GM12878 (cell line): ENCODE measurements at regions not wholly inside any gene's neighbourhood (a gene's known extent, or its start where the extent isn't known, plus 50 kb on each side); places are given as distances from the start of the nearest gene placed in this dataset.

Experiments used
- ATAC-seq: fragments of 200-7000 bp; cut with Tn5 transposase; 3 replicates; pipeline ENCODE4 v1.9.1; 2020; ENCODE audit warnings: mild to moderate bottlenecking, moderate library complexity
- BruUV-seq: library from RNA; stranded (reverse); fragments of 400-500 nt; replicated peaks from 2 replicates; lab custom pipeline; 2021; lab: Mats Ljungman, UMichigan
- CTCF ChIA-PET: fragments of 300-600 bp; sonication (Branson Sonifier 250); formaldehyde crosslinking; extraction: SDS; loops from one replicate; lab custom pipeline; 2021; ENCODE audit warnings: inconsistent platforms; lab: Yijun Ruan, JAX
- POLR2A ChIA-PET: fragments of 350-600 bp; formaldehyde crosslinking; extraction: SDS; loops from one replicate; lab custom pipeline; 2021; ENCODE audit warnings: inconsistent platforms; lab: Charles Lee
- RAD21 ChIA-PET: fragments of 300-600 bp; sonication (Branson Sonifier 250); formaldehyde crosslinking; loops from one replicate; lab custom pipeline; 2023; ENCODE audit warnings: antibody characterized with exemption; ENCODE audit not compliant: unreplicated experiment; lab: Charles Lee
- SMC1A ChIA-PET: fragments of 300-600 bp; sonication (Branson Sonifier 250); formaldehyde crosslinking; loops from one replicate; lab custom pipeline; 2023; ENCODE audit not compliant: unreplicated experiment, uncharacterized antibody; lab: Charles Lee
- DNase-seq: peaks from one replicate; pipeline ENCODE4 v3.0.0-alpha.2; 2011; ENCODE audit warnings: low read depth, low spot score
- FAIRE-seq: peaks from 3 replicates; lab custom pipeline; 2011; peaks lifted over from hg19 to GRCh38; lab: Jason Lieb, UNC
- H2AFZ ChIP-seq: 2 replicates; pipeline ENCODE4 v1.6.0; 2011; ENCODE audit warnings: low read depth, low read length, control low read depth; ENCODE audit not compliant: control insufficient read depth
- H3K27ac ChIP-seq: 2 replicates; pipeline ENCODE4 v1.5.1; 2011; ENCODE audit warnings: control low read depth; ENCODE audit not compliant: control insufficient read depth, insufficient read depth
- H3K27me3 ChIP-seq, 2 experiments: replicated peaks in 1 of 2; 2 replicates each; pipeline versions ENCODE4 v1.6.0 to v1.6.1; 2011; ENCODE audit warnings: low read length in 1 of 2; ENCODE audit not compliant: control insufficient read depth in 2 of 2, insufficient read depth in 2 of 2
- H3K36me3 ChIP-seq, 2 experiments: 2 replicates each; pipeline ENCODE4 v1.5.1; 2011; ENCODE audit warnings: low read length in 1 of 2; ENCODE audit not compliant: control insufficient read depth in 2 of 2, insufficient read depth in 2 of 2
- H3K4me1 ChIP-seq: 2 replicates; pipeline ENCODE4 v1.6.1; 2011; ENCODE audit warnings: mild to moderate bottlenecking, low read length, moderate library complexity, mixed read lengths; ENCODE audit not compliant: control insufficient read depth, insufficient read depth
- H3K4me2 ChIP-seq: 2 replicates; pipeline ENCODE4 v1.6.0; 2011; ENCODE audit warnings: control low read depth; ENCODE audit not compliant: control insufficient read depth, insufficient read depth
- H3K4me3 ChIP-seq: fragments of 200-600 bp; sonication (generic); 2 replicates; pipeline ENCODE4 v1.5.1; 2016
- H3K79me2 ChIP-seq: 2 replicates; pipeline ENCODE4 v1.6.0; 2011; ENCODE audit warnings: low read length; ENCODE audit not compliant: control insufficient read depth, insufficient read depth
- H3K9ac ChIP-seq: 2 replicates; pipeline ENCODE4 v1.8.0; 2011; ENCODE audit warnings: low read length, control low read depth, mixed read lengths; ENCODE audit not compliant: control insufficient read depth, insufficient read depth
- H3K9me3 ChIP-seq: replicated peaks from 3 replicates; pipeline ENCODE4 v1.5.1; 2011; ENCODE audit warnings: mild to moderate bottlenecking, low read length; ENCODE audit not compliant: control insufficient read depth, insufficient read depth
- H4K20me1 ChIP-seq: 2 replicates; pipeline ENCODE4 v1.6.0; 2011; ENCODE audit not compliant: control insufficient read depth, insufficient read depth
- BHLHE40 ChIP-seq, 2 experiments: fragments of 450-650 bp in 1 of 2; IDR thresholded peaks; 2 replicates each; pipeline ENCODE4 v1.6.1; 2011 to 2017; ENCODE audit warnings: low read depth in 2 of 2, borderline replicate concordance in 1 of 2, improper control_type of control experiment in 1 of 2, low read length in 1 of 2, mild to moderate bottlenecking in 1 of 2
- CEBPB ChIP-seq, 2 experiments: fragments of 150-350 bp in 1 of 2; IDR thresholded peaks; 2 replicates each; pipeline ENCODE4 v1.6.1; 2012 to 2014; ENCODE audit warnings: low read depth in 2 of 2, low read length in 2 of 2, borderline replicate concordance in 1 of 2, inconsistent platforms in 1 of 2
- EGR1 ChIP-seq, 2 experiments: IDR thresholded peaks; 1 replicate in 1 of 2; 2 replicates in 1 of 2; pipeline ENCODE4 v1.6.1; 2011 to 2012; ENCODE audit warnings: low read depth in 2 of 2, low read length in 2 of 2, borderline replicate concordance in 1 of 2, mild to moderate bottlenecking in 1 of 2, moderate library complexity in 1 of 2
- IKZF2 ChIP-seq, 2 experiments: fragments of 450-650 bp; IDR thresholded peaks; 2 replicates each; pipeline ENCODE4 v1.6.1; 2017; ENCODE audit warnings: mild to moderate bottlenecking in 2 of 2, moderate library complexity in 2 of 2
- NFIC ChIP-seq: IDR thresholded peaks from 2 replicates; pipeline ENCODE4 v1.6.1; 2012; ENCODE audit warnings: low read depth, mild to moderate bottlenecking, inconsistent platforms, low read length, moderate library complexity
- NFYB ChIP-seq: IDR thresholded peaks from 2 replicates; pipeline ENCODE4 v1.6.1; 2011; ENCODE audit warnings: low read depth, mild to moderate bottlenecking, low read length, improper control_type of control experiment, moderate library complexity; ENCODE audit not compliant: insufficient read depth
- PAX5 ChIP-seq: IDR thresholded peaks from 2 replicates; pipeline ENCODE4 v1.6.1; 2011; ENCODE audit warnings: low read depth, low read length, borderline replicate concordance
- SMARCA5 ChIP-seq: fragments of 450-650 bp; IDR thresholded peaks from 2 replicates; pipeline ENCODE4 v1.6.1; 2017; ENCODE audit warnings: mild to moderate bottlenecking
- SPI1 ChIP-seq: IDR thresholded peaks from 2 replicates; pipeline ENCODE4 v1.6.1; 2011; ENCODE audit warnings: low read depth, mild to moderate bottlenecking, low read length, moderate library complexity, borderline replicate concordance; ENCODE audit not compliant: insufficient read depth
- TAF1 ChIP-seq: IDR thresholded peaks from 2 replicates; pipeline ENCODE4 v1.6.1; 2011; ENCODE audit warnings: mild to moderate bottlenecking, low read depth, low read length, borderline replicate concordance
- TCF3 ChIP-seq: IDR thresholded peaks from 2 replicates; pipeline ENCODE4 v1.6.1; 2012; ENCODE audit warnings: low read depth, mild to moderate bottlenecking, low read length, borderline replicate concordance; ENCODE audit not compliant: insufficient read depth
- ZNF217 ChIP-seq: fragments of 450-650 bp; IDR thresholded peaks from 2 replicates; pipeline ENCODE4 v1.6.1; 2017; ENCODE audit warnings: antibody characterized with exemption, mild to moderate bottlenecking
- WGBS: methylation state at CpG from one replicate; pipeline ENCODE4 v1.1.6; 2016; ENCODE audit warnings: low lambda C conversion rate; ENCODE audit not compliant: insufficient replicate concordance, insufficient coverage; ENCODE audit errors: missing lambda C conversion rate; 5-methylcytosine and 5-hydroxymethylcytosine counted together
- in situ Hi-C: fragments of 300-500 bp; cut with MboI; formaldehyde crosslinking; loops from 9 replicates; pipeline ENCODE4 v1.14.3; 2018; ENCODE audit warnings: mixed read lengths
- intact Hi-C: fragments of 100-400 bp; cut with micrococcal nuclease; formaldehyde crosslinking; loops from one replicate; pipeline ENCODE4 v1.14.2; 2022; ENCODE audit not compliant: unreplicated experiment

GRCh38 chr6:113599444-113599843 is 257.7 kb upstream of the MARCKS start:
- BruUV-seq, result no TSS peak
- ChIA-PET RAD21 (interaction anchor here (2.1 kb wide), 1 partner anchor 27 kb away, joined by 6 read pairs; no protein-coding TSS in a partner anchor), CTCF (interaction anchor here (0.8 kb wide), 1 partner anchor 12 kb away, joined by 3 read pairs; no protein-coding TSS in a partner anchor), SMC1A (interaction anchor here (0.9 to 1.9 kb wide), 7 partner anchors 10 to 187 kb away, joined by 3 to 11 read pairs (median 4); no protein-coding TSS in a partner anchor), POLR2A (interaction anchor here (0.5 to 1.1 kb wide), 2 partner anchors 21 to 263 kb away, joined by 3 read pairs; no protein-coding TSS in a partner anchor)
- no peak overlapping the region for H2AFZ ChIP-seq
- H3K4me1 ChIP-seq, result no peaks in the 10 kb centered on the region
- no peak overlapping the region for H3K4me3 ChIP-seq
- H4K20me1 ChIP-seq, result no peaks in the 10 kb centered on the region
- no peaks in the 10 kb centered on the region for H3K79me2 ChIP-seq
- H3K9ac ChIP-seq, result no peak overlapping the region
- in situ Hi-C loops, result no loop called here
- H3K27me3 ChIP-seq, result no peaks in the 10 kb centered on the region
- no peak for FAIRE-seq
- no peak overlapping the region for H3K4me2 ChIP-seq
- no peak overlapping the region for H3K27ac ChIP-seq
- TF ChIP-seq PAX5, result no peak
- no peak for TF ChIP-seq CEBPB (IDR thresholded peaks at IDR 0.05; ENCODE audit: borderline replicate concordance in 1 of 2, low read depth in 2 of 2, low read length in 2 of 2)
- ATAC-seq, result no peak
- intact Hi-C loops, result no loop called here
- H3K9me3 ChIP-seq, result peaks cover 4% of the 10 kb centered on the region; the same call in 1 of the 3 replicates
- DNase-seq, result no peak
- no peaks in the 10 kb centered on the region for H3K36me3 ChIP-seq

GRCh38 chr6:113600551-113601339 is 256.4 kb upstream of the MARCKS start:
- RAD21 ChIA-PET, result interaction anchor here (1.5 to 2.1 kb wide), 2 partner anchors 25 to 29 kb away, joined by 4 to 6 read pairs; no protein-coding TSS in a partner anchor
- CTCF ChIA-PET, result interaction anchor here (0.8 kb wide), 1 partner anchor 11 kb away, joined by 3 read pairs; no protein-coding TSS in a partner anchor
- Histone ChIP-seq H3K4me1 (no peaks in the 10 kb centered on the region), H4K20me1 (no peaks in the 10 kb centered on the region), H3K4me3 (no peak overlapping the region), H3K9ac (no peak overlapping the region), H3K4me2 (no peak overlapping the region), H3K79me2 (no peaks in the 10 kb centered on the region), H2AFZ (no peak overlapping the region), H3K9me3 (peaks cover 4% of the 10 kb centered on the region; the same call in 1 of the 3 replicates), H3K27ac (no peak overlapping the region), H3K36me3 (no peaks in the 10 kb centered on the region), H3K27me3 (no peaks in the 10 kb centered on the region)
- intact Hi-C loops (no loop called here), in situ Hi-C loops (no loop called here)
- peak; percentile 63 for ATAC-seq
- no TSS peak for BruUV-seq
- WGBS, result 10% methylated on average over 2 of the region's 2 CpGs
- SMC1A ChIA-PET, result interaction anchor here (0.7 to 1.9 kb wide), 9 partner anchors 8 to 188 kb away, joined by 3 to 11 read pairs (median 3); no protein-coding TSS in a partner anchor
- POLR2A ChIA-PET, result interaction anchor here (1.1 kb wide), 1 partner anchor 20 kb away, joined by 3 read pairs; no protein-coding TSS in a partner anchor
- no peak for DNase-seq
- no peak for FAIRE-seq
- no peak for TF ChIP-seq EGR1 (IDR thresholded peaks at IDR 0.05; ENCODE audit: borderline replicate concordance in 1 of 2, low read depth in 2 of 2, low read length in 2 of 2)
- TF ChIP-seq IKZF2 (IDR thresholded peaks at IDR 0.05), result peak; percentile 43 to 57; a peak in 3 of 4 replicates
- no peak for TF ChIP-seq NFIC
- no peak for TF ChIP-seq CEBPB (IDR thresholded peaks at IDR 0.05; ENCODE audit: borderline replicate concordance in 1 of 2, low read depth in 2 of 2, low read length in 2 of 2)
- no peak for TF ChIP-seq SMARCA5
- no peak for TF ChIP-seq NFYB
- no peak for TF ChIP-seq TAF1
- no peak for TF ChIP-seq ZNF217
- TF ChIP-seq SPI1, result peak; percentile 63; the same call in 1 of the 2 replicates
- TF ChIP-seq BHLHE40 (IDR thresholded peaks at IDR 0.05; ENCODE audit: borderline replicate concordance in 1 of 2, low read depth in 2 of 2, low read length in 1 of 2), result 0 out of 4 replicates have a peak, but pooled peaks of 1 of the 2 experiments have one; percentile 13
- no peak for TF ChIP-seq TCF3
